GM19372 (cell line): ENCODE measurements at regions not wholly inside any gene's neighbourhood (a gene's known extent, or its start where the extent isn't known, plus 50 kb on each side); places are given as distances from the start of the nearest gene placed in this dataset.

Experiments
- ATAC-seq: cut with Tn5 transposase; IDR thresholded peaks from one replicate; pipeline ENCODE4 v1.9.1; 2021; ENCODE audit warnings: mild to moderate bottlenecking, low read depth, moderate library complexity; ENCODE audit not compliant: unreplicated experiment

DNA sequence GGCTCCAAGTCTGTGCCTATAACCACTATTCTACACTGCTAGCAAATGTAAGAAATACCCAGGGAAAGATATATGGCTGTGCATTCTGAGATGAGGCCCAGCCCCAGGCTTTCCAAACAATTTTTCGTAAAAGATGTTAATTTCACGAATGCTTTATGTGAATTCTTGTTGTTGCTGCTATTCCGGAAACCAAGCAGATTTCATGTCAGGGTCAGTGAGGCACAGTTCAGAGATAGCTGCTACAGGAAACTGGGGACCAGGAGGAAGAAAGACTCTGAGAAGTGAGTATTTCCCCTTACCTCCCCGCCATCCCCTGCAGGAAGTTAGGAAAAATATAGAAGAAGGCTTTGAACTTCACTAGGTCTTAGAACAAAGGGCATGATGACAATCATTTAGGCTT lies 84.7 kb upstream of the TP53I11 start:
- ATAC-seq, result no peak

DNA sequence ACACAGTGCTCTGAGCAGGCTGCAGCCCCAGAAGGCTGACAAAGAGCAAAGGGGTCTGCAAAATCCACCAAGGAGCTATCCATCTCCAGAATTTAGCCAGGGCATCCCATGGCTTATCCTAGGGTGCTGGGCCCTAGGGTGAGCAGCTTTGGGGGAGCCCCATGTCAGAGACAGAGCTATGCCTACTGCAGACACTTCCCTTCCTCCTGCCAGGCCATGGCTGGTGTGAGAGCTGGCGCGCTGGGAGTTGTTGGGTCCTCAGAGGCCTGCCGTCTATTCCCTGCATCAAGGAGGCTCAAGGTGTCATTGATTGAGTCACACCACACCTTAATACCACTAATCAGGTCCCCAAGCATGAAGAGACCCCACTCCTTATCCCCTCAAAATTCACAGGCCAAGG lies 85.3 kb upstream of the TP53I11 start:
- no peak for ATAC-seq

DNA sequence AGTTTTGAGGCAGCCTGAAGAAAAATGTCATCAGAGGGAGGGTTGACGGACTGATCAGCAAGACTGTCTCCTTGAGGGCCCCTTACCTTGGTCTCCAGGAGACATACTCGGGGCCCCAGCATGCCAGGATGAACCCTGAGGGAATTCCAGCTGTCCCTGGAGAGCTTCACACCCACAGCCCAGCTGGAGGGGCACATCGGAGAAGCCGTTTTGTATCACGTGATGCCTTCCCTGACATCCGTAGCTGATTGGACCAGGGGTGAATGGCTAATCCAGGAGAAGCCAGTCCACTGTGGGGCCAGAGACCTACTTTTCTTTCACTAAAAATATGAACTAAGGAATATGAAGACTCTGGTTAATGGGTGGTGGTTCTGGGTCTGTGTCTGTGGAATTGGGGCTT lies 86.0 kb upstream of the TP53I11 start:
- no peak for ATAC-seq

DNA sequence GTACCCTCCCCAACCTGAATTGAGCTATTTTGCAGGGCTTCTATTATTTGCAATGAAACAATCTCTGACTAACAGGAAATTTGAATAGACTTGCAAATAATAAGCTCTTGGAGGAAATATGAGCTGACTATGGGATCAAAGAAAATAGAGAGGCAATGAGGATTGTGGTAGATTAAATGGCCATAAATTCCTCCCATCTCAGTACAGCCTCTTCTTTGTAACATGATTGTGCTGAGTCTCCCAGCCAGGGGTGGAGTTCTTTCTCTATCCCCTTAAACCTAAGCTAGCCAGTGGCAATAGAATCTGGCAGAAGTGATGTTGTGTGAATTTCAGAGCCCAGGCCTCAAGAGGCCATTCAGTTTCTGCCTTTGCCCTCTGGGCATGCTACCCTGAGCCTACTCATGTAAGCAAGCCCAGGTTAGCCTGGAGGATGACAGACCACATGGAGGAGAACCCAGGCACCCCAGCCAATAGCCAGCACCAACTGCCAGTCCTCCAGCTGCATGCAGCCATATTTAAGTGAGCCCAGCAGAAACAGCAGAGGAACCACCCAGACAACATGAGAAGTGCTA lies 86.8 kb upstream of the TP53I11 start:
- ATAC-seq, result no peak

DNA sequence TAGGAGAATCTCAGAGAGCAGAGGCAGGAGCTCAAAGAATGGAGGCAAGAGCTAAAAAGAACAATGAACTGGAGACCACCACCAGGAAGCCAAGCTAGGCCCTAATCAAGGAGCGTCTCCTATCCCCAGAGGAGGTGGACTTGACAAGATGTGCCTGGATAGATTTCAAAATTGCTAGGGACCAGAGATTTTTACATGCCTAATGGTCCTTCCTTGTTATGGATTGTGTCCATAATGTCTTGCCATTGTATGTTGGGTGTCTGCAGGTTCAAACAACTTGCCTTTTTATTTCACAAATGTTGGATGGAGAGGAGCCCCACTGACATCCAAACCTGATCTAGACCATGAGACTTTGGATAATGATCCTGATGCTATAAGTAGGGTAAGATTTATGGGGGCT lies 88.2 kb upstream of the TP53I11 start:
- ATAC-seq, result no peak

DNA sequence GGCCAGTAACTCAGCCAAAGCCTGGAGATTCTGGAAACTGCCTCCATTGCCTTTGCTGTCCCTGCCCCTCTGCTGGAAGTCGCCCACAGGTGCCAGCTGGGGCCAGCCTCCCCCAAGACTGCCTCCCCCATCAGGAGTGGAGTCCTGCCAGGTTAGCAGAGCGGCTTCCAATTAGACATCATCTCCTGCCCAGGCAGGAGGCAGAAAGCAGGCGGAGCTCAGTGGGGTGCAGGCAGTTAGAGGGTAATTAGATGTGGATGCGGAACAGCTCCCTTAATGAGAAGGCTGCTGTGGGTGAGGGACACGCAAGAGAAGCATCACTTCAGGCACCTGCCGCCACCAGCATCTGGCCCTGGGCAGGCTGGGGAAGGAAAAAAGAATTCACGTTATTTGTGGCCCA lies 90.9 kb upstream of the TP53I11 start:
- no peak for ATAC-seq

DNA sequence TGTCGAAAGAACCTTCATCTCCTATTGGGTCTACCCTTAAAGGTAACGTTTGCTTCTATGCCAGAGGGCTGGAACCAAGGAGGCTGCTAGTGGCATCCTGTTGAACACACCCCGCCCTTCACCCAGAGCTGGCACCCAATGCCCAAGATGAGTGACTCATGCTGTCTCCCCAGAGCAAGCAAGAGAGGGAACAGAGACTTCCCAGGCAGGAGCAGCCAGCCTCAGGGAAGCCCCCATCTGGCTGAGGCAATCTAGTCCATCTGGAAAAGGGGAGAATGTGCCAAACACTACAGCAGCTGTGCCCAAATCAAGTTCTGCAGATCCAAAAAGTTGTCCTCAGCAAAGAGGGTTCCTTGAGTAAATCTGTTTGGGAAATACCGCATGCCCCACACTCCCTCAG lies 91.9 kb upstream of the TP53I11 start:
- no peak for ATAC-seq

DNA sequence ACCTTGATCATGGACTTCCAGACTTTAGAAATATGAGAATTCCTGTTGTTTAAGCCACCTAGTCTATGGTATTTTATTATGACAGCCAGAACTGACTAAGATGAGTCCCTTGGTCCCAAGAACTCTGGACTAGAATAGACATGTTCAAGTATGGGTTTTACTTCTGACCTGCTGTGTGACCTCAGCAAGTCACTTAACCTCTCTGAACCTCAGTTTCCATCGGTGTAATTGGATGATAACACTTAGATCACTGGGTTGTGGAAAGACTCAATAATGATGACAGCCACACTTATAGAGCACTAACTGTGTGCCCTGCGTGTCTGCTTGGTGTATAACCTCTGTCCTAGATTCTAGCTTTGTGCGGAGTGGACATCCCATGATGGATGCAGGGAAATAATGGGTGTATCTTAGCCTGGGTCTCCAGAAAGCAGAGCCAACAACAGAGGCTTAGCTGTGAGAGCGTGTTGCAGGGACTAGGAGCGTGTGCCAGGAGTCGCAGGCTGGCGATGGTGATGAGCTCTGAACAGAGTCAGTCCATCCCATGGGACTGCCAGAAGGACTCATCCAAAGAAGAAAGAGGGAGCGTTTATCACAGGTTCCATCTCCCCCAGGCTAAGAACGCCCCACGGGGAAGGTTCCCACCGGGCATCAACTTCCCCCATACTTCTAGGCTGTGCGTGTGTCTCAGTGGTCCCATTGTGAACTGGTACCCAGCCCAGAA lies 93.2 kb upstream of the TP53I11 start:
- ATAC-seq, result no peak

DNA sequence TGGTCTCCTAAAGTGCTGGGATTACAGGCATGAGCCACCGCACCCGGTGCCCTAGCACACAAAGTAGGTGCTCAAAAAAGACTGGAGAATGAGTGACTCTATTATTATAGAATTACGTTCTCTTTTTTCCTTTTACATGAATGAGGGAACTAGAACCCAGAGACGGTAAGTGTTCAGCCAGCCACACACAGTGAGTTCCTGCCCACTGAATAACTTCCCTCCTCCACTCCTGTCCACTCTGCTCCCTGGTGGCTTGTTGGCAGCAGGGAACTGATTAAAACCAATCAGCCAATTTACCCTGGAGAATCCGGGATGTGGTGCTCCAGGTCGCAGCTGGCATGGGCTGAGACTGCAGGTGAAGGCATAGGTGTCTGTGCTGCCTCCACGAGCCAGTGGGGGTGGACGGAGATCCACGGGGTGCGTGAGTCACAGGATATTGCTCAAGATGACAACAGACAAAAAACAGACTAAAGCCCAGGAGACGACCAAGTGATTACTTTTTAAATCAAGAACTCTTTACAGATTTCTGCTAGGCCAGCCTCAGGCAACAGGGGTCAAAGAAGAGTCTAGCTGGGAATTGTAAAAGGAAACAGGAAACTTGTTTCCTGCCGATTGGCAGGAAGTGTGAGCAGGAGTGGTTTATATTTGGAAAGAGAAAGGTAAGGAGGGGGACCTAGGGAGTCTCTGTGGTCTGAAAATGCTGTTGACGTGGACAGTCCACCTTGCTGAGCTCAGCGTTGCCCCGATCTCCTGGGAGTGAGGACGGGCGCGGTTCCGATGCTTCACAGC lies 95.2 kb upstream of the TP53I11 start:
- ATAC-seq, result no peak

DNA sequence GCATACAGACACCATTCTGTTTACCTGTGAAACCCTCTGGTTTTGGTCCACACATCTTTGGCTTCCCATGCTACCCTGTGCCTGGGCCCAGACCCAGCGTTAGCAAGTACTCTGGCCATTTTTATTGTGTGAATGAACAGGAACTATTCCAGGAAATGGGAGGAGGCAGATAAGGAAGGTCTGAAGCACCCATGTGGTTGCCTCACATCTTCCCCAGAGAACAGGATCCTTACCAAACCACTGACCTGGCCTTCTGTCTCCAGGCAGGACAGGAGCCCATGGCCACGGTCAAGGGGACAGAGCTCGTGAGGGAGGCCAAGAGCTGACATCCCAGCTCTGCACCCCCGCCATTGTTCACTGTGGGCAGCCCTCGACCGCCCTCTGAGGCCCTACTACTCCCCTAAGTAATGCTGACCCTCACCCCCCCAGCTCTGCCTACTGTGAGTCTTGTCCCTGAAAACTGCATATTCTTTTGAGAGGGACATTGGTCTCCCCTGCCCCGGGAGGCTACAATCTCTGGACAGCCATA lies 97.7 kb upstream of the TP53I11 start:
- ATAC-seq, result no peak

DNA sequence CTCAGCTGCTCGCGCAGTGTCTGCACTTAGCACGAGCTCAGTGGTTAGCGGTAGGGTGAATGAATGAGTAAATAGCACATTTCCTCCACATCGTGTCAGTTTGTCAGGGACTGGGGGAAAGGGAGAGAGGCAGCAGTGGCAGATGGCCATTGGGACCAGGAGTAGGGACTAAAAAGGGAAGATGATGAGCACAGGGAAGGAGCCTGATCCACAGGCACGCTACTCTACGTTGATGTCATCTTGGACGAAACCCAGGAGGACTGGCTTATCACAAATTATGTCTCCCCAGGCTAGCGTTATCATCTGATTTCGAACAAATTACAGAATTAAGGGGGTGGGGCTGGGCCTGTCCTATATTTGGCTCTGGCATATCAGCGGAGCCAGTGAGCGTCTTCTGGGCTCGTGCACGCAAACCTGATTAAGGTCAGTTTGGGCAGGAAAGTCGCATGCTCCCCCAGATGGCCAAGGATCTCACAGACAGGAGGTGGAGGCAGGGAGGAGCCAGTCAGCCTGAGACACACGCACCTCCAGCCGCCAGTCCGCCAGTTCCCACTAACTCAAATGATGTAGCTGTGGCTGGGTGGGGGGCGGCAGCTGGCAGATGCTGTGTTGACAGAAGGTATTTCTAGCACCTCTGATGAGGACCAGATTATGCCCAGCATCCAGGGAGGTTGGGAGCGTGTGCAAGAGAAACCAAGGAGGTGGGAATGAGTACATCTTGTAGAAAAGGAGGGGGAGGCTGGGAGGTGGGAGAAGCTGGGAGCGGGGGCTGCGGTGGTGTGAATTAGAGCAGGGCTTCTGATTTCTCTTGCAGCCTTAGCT lies 97.4 kb upstream of the PRDM11 start:
- no peak for ATAC-seq

DNA sequence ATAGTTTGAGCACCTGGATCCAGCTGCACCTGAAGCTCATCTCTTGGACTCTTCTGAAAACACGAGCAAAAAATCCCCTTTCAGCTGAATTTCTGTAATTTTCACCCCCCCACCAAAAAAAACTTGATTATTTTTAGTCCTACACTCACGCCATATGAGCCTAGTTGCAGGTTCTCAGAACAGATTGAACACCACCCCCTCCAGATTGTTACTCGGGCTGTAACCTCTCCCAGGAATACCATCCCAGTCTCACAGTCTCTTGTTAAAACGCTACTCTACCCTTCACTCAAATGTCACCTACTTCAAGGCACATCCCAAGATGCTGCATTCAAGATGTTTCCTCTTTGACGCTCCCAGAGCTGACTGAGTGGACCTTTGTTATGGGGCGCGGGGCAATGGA lies 96.3 kb upstream of the PRDM11 start:
- no peak for ATAC-seq

DNA sequence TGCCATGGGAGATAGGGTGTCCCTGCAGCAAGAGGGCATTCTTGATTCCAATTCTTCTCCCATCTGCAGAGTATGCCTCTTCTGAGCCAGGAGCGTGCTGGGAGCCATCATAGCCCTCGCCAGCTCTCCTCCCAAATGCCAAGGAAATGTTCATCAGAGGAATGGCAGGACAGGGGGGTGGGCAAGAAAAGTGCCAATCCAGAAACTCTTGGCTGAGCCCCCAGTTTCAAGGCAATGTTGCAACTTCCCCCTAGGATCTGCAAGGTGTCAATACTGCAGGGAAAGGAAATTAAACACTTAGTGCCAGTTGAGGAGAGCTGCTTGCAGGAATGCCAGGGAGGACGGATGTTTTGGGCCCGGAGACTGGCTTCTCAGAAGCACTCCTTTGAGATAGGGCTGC lies 94.8 kb upstream of the PRDM11 start:
- ATAC-seq, result no peak

DNA sequence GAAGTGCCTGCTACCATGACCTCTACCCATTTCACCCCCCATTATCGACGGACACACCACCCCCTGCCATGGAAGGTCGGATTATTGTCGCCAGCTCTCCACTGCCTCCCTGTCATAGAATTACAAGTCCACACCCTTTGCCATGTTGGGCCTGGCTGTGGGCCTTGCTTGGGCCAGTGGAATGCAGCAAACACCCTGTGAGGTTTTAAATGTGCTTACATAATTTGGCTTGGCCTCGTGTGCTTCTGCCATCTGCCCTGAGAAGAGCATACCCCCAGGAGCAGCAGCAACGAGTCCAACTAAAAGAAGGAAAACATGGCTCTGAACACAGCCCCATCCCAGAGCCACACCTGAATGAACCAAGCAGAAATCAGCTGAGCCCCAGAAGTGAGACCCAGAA lies 94.1 kb upstream of the PRDM11 start:
- ATAC-seq, result no peak

DNA sequence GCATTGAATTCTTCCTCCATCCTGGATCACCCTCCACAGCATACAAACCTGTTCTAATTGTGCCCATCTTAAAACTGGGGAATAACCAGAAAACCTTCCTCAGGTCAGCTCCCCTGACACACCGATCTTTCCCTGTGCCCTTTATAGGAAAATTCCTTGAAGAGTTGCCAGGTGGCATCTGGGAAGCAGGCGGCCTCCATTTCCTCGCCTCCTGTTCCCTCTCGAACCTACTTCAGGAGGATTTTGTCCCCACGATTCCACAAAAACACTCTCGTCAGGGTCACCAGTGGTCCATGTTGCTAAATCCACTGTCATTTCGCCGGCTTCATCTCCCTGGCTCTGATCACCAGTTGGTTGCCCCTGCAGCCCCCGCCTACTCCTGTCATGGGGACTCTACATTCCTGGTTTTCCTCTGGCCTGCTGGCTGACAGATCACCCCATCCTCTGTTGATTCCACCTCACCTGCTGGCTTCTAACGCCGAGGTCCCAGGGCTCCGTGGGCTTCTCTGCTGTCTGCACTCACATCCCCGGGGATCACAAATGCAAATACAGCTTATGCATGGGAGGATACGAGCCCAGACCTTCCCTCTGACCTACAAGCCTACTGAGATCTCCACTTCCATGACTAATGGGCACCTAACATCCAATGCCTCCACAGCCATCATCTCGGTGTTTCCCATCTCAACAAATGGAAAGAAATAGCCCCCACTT lies 92.5 kb upstream of the PRDM11 start:
- ATAC-seq, result no peak

DNA sequence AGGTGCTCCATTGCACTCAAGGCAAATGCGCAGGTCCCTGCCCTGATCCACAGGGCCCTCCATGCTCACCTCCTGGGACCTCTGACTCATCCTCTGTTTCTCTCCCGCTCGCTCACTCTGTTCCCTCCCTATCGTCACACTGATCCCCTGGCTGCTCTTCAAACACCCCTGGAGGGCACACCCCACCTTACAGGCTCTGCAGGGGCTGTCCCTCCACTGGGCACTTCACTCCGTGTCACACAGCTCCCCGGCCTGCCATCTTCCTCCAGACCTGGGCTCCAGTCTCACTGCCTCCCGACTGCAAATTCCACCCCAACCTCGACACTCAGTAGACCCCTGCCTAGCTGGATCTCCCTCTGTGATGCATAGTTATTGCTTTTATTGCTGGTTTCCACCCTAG lies 91.5 kb upstream of the PRDM11 start:
- no peak for ATAC-seq

DNA sequence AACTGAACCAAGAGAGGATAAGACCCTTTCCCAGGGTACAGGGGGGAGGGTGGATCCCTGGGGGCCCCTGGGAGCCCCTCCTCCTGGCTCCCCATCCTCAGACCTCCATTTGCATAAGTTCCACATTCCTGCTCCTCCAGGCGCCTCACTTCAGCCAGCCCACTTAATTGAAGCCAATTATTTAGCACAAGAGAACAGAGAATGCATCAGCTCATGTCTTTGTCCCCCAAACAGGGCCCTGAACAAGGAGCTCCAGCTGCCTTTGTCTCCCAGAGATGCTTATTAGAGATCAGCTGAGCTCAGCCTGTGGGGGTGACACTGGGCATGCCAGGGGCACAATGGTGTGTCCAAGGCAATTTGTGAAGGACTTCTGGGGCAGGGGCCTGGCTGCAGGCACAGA lies 89.9 kb upstream of the PRDM11 start:
- ATAC-seq, result no peak

DNA sequence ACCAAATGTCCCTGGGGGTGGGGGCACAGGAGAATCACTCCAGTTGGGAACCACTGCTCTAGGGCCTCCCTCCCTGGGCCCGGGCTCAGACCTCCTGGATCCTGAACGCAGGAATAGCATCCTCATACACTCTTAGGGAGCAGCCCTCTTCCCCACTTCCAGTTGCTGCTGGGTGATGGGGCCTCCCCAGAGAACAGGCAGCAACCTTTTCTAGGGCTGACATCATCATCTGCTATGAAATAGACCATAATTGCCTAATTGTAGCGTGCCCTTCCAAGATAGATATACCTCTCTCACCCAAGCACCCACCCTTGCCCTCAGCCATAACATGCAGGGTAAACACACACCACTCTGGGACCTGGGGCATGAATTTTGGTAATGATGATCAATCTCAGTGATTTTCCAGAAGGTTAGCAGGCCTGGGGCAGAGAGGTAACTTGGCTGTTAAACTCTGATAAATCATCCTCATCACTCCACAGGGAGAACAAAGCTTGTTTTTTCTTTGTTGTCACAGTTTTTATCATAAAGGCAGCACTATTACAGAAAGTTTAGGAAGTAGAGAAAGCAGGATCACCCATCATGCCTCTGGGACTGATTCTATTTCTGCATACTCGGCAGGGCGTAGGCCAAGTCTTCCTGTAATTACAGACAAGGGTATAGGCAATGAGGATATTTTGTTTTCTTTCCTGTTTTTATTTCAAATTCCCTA lies 88.3 kb upstream of the PRDM11 start:
- no peak for ATAC-seq

DNA sequence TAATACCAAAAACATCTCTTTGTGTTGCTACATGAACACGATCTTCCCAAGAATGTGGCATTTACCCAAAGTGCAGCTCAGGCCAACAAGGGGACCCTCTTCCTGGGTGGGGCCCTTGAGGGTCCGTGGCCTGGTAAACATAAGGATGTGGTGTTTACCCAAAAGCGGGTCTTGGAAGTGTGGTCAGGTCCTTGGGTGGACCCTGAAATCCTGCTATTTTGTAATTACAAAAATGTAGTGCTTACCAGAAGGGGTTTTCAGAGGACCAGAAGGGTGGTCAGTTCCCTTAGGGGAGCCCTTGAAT lies 87.8 kb upstream of the PRDM11 start:
- ATAC-seq, result no peak

DNA sequence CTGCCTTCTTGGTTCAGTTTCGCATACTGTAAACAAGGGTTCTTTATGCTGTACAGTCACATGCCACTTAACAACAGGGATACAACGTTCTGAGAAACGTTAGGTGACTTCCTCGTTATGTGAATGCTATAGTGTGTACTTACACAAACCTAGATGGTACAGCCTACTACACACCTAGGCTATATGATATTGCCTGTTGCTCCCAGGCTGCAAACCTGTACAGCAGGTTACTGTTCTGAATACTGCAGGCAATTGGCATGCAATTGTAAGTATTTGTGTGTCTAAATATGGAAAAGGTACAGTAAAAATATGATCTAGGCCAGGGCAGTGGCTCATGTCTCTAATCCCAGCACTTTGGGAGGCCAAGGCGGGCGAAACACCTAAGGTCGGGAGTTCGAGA lies 85.7 kb upstream of the PRDM11 start:
- no peak for ATAC-seq
